Activated T-cell treated with anti-CD3 and anti-CD28 coated beads for 48 hours (primary cell): ENCODE measurements at regions not wholly inside any gene's neighbourhood (a gene's known extent, or its start where the extent isn't known, plus 50 kb on each side); places are given as distances from the start of the nearest gene placed in this dataset.
"Not testable (repeated sequence)": the region's sequence is repeated elsewhere in the genome, so short reads cannot be mapped to it uniquely, and the experiment has no call there.

Experiments
- DNase-seq: peaks from one replicate; pipeline ENCODE4 v3.0.0-alpha.2; 2020; ENCODE audit warnings: low read depth

DNA sequence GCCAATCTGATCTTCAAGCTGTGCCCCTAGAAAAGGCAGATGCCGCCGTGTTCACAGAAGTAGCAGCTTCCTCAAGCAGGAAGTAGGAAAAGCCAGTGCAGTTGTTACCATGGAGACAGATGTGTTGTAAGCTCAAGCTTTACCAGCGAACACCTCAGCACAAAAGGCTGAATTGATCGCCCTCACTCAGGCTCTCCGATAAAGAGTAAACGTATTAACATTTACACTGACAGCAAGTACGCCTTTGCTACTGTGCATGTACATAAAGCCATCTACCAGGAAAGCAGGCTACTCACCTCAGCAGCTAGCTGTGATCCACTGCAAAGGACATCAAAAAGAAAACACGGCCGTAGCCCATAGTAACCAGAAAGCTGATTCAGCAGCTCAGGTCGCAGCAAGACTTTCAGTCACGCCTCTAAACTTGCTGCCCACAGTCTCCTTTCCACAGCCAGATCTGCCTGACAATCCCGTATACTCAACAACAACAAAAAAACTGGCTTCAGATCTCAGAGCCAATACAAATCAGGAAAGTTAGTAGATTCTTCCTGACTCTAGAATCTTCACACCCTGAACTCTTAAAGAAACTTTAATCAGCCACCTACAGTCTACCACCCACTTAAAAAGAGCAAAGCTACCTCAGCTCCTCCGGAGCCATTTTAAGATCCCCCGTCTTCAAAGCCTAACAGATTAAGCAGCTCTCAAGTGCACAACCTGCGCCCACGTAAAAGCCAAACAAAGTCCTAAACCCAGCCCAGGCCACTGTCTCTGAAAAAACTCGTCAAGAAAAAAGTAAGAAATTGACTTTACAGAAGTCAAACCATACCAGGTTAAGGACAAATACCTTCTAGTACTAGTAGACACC is 160.0 kb downstream of the DEFB131A start:
- peak; percentile 27 for DNase-seq

DNA sequence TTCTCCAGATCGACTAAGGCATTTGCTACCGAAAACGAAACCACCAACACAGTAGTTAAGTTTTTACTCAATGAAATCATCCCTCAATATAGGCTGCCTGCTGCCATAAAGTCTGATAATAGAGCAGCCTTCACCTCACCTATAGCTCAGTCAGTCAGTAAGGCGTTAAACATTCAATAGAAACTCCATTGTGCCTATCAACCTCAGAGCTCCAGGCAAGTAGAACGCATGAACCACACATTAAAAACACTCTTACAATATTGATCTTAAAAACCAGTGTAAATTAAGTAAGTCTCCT is 160.6 kb downstream of the DEFB131A start:
- DNase-seq, result not testable (repeated sequence)

DNA sequence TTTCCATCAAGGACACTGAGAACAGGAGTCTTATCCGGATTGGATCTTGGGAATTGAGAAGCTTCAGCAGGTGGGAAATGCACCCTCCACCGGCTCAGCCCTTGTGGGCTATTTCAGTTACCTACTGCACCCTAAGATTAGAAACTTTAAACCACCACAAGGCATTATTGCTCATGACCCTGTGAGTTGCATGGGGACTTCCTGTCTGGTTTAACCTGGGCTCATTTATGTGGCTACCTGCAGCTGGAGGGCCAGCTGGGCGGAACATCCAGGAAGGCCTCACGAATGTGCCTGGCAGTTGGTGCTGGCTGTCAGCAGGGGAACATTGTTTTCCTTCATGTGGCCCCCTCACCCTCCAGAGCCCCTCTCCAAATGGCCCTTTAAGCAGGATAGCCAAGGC is 164.1 kb downstream of the DEFB131A start:
- DNase-seq, result no peak

DNA sequence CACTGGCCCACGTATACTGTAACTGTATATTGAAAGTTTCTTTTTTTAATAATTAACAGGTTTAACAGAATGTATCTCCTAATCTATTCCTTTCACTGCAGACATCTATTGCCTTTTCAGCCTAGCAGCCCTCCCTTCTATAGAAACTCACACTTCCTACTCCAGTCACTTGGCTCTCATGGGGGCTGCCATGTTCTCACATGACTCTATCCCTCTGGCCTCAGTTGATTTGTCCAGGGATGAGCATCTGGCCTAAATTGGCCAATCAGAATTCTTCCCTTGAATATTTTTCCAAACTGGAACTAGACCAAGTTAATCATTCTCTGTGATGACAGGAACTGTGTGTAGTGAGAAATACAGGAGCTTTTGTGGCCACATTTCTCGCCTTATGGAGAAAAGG is 166.1 kb downstream of the DEFB131A start:
- not testable (repeated sequence) for DNase-seq

DNA sequence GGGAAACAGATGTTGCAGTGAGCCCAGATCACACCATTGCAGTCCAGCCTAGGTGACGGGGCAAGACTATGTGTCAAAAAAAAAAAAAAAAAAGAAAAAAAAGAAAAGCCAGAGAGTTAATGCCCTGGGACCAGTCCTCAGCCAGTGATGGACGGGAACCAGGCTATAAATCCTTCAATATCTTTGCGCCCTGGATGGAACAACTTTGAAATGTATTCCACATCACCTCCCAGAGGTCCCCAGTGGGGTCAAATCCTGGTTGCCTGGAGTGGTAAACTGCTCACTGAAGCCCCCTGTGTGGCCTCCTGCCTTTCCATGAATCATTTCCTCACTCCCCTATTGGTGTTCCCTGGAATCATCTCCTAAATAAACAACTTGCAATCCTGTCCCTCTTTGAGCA is 166.9 kb downstream of the DEFB131A start:
- DNase-seq, result no peak

DNA sequence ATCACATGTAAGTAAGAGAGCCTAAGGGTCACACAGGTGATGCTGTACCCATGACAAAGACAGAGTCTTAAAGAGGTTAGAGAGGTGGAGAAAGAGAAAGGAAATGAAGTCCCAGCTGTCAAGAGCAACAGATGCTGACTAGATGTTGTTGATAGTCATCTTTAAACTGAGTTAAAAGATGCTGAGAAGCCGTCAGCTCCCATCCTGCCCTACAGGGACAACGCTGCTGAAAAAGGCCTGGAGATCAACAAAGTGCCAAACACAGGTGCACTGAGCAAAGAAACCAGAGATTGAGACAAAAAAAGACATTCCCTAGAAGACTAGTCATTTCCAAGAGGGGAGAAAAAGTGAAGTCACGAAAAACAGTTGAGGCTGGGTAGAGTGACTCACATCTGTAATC is 145.0 kb upstream of the DRD5 start:
- DNase-seq, result not testable (repeated sequence)

DNA sequence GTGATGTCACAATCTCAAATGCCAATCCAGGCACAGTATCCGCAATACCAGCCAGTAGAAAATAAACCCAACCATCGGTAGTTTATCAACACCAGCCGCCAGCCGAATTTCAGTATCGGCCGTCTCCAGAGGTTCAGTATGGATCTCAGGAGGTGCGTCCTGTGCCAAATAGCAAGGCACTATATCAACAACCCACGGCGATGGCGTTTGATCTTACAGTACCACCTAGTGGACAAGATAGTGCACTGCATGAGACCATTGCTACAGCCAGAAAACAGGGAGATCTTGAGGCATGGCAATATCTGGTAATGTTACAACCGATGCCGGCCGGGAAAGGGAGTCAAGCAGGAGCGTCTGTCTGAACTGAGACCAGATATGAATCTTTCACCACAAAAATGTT is 121.8 kb upstream of the DRD5 start:
- DNase-seq, result peak; percentile 1

DNA sequence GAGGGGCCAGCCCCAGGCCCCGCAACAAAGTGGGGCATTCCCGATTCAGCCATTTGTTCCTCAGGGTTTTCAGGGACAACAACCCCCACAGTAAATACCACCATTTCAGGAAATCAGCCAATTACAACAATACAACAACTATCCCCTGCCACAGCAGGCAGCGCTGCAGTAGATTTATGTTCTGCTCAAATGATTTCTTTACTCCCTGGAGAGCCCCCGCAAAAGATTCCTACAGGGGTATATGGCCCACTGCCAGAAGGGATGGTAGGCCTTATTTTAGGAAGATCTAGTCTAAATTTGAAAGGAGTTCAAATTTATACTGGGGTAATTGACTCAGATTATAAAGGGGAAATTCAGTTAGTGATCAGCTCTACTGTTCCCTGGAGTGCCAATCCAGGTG is 120.5 kb upstream of the DRD5 start:
- DNase-seq, result not testable (repeated sequence)

DNA sequence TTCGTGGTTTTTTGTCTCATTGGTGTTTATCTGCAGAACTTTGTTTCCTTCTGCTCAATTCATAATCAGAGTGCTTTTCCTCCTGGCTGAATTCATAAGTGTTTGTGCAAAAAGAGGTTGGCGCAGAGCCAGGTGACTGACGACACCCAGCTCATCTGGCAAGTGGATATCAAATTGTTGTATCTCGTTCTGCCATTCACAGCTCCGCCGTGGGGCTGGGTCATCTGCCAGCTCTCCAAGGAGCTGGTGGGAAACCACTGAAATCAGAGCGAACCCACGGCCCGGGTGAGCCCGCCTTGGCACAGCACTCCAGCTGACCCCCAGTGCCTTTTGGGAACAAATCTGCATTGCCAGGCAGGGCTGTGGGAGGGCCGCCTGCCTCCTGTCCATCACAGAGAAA is 110.7 kb upstream of the DRD5 start:
- not testable (repeated sequence) for DNase-seq

DNA sequence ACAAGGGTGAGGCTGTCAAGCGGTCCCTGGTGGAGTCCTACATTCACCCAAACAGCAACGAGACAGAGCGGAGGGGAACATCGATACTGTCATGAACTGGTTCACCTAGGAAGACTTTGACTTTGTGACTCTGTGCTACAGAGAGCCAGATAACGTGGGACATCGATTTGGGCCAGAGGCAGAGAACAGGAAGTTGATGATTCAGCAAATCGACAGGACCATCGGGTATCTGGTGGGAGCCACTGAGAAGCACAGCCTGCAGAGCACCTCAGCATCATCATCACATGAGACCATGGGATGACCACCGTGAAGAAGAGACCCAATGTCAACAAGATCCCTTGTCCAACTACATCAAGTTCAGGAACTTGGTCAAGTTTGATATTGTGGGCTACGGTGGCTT is 104.1 kb upstream of the DRD5 start:
- DNase-seq, result not testable (repeated sequence)

DNA sequence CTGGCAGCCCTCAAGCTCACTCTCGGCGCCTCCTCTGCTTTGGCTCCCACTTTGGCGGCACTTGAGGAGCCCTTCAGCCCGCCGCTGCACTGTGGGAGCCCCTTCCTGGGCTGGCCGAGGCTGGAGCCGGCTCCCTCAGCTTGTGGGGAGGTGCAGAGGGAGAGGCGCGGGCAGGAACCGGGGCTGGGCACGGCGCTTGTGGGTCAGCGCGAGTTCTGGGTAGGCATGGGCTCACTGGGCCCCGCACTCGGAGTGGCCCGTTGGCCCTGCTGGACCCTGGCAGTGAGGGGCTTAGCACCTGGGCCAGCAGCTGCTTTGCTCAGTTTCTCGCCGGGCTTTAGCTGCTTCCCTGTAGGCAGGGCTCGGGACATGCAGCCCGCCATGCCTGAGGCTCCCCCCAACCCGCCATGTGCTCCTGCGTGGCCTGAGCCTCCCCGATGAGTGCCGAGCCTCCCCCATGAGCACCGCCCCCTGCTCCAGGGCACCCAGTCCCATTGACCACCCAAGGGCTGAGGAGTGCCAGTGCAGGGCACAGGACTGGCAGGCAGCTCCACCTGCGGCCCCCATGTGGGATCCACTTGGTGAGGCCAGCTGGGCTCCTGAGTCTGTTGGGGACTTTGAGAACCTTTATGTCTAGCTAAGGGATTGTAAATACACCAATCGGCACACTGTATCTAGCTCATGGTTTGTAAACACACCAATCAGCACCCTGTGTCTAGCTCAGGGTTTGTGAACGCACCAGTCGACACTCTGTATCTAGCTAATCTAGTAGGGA is 101.5 kb upstream of the DRD5 start:
- no peak for DNase-seq

DNA sequence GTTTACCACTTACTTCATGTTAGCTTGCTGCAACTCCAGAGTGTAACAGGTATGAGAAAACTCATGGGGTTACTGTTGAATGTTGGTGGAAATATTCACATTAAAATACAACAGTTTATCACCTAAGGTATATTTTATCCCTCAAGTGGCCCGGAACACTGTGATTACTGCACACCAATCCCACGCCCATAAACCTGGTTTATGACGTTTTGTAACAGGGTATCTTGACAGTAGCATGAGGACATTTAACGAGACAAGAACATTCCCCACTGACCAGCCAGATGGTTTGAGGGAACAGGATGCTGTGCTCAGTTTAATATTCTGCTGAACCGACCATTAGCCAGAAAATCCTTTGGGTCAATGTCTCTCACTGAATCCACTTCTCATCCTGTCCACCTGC is 98.3 kb upstream of the DRD5 start:
- not testable (repeated sequence) for DNase-seq

DNA sequence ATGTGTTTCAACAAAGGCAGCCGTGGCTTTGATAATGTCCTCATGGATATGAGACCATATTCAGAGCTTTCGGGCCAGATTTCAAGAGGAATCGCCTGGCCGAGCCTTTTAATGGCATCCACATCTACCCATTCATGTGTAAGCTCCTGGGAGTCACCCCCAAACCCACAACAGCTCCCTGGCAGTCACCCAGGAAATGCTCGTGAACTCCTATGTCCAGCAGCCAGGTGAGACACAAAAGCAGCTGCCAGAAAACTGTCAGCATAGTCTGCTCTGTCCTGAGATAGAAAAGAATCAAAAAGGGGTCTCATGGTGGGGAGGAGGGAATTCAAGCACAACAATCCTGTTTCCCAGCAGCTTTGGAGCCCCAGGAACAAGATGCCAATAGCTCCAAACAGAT is 96.4 kb upstream of the DRD5 start:
- DNase-seq, result not testable (repeated sequence)

DNA sequence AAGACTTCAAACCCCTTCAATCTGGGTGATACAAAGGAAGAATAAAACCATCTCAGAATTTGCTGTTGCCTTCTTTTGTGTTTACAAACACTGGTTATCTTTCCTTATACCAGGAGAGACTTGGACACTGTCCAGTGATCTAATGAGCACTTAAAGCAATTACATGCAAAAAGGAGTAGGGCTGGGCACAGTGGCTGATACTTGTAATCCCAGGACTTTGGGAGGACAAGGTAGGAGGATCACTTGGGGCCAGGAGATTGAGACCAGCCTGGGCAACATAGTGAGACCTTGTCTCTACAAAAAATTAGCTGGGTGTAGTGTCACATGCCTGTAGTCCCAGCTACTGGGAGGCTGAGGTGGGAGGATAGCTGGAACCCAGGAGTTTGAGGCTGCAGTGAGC is 95.7 kb upstream of the DRD5 start:
- DNase-seq, result no peak

DNA sequence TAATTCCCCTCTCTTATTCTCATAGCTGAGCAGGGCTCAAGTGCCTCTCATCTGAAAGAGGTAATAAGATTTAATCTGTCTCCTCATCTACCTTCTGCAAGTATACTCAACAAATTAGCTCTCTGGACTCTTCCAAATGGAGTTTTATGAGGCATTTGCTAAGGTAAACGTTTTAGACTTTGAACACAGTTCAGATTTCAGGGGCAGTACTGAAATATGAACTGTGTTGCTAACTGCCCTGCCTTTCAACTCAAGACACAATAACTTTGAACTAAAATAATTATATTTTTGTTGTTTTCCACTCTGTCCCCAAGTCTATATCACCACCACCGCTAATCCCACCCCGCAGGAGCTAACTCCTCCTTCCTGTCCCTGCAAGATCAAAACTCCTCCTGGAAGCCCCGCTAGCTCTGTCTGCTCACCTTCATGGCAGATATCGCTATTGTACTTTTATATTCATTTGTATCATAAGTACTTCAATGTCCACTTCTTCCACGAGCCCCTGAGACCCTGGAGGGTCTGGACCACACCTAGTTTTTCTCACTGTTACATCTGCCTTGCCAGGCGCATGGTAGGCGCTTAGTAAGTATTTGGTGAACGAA is 90.7 kb upstream of the DRD5 start:
- not testable (repeated sequence) for DNase-seq

DNA sequence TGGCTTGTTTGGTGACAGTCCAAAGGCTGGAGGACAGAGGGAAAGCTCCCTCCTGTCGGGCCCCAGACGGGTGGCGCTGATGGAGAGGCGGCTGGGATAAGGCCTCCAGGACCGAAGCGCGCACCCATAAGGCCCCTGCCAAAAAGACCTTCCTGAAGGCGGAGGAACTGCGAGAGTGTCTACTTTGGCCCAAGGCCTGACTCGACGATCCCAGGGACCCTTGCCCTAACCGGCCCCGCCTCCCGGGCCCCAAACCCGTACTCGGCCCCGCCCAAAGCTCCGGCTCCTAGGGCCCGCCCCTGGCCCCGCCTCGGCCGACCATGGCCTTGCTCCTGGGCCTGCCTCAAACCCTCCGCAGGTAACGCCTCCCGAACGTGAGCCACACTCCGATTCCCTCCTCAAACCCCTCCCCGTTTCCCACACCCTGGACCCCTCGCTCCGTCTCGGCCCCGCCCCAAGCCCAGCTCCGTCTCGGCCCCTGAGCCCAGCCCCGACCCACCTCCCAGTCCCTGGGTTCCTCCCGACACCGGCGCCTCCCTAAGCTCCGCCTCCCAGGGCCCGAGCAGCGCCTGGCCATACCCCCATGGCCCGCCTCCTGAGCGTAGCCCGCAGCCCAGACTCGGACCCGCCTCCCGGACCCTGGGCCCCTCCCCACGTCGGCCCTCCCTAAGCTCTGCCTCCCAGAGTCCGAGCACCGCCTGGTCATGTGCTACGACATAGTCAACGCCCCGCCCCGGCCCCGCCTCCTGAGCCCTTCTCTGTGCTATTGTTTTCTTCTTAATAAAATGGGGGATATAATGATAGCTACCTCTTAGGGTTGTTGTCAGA is 90.0 kb upstream of the DRD5 start:
- DNase-seq, result peak; percentile 91

DNA sequence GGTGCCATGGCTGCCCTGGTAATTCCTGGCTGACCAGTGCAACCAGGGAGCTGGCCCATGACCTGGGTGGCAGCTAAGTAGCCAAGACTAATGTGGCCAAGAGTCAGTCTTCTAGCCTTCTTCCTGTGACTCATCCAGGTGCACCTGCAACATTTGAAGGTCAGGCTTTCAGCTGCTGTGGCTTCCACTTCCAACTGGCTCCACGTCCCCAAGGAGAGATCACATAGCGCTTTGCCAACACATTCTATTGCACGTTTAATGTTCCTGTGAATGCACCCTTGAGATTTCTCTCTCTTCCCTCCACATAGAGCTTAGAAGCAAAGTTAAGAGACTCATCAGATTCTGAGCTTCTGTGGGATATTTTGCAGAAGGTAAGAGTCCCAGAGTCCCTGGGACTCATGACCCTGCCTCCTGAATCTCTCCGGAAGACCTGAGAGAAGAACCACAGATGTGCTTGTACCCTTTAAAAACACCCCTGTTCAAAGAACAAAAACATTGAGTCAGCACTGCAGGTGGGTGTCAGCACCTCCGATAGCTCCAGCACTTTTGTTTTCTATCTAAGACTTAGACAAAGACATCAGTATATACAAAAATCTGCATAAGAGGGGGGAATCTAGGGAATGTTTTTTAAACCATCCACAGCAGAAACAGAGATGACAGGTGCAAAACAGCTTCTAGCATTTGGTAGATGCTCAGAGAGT is 88.5 kb upstream of the DRD5 start:
- DNase-seq, result not testable (repeated sequence)

DNA sequence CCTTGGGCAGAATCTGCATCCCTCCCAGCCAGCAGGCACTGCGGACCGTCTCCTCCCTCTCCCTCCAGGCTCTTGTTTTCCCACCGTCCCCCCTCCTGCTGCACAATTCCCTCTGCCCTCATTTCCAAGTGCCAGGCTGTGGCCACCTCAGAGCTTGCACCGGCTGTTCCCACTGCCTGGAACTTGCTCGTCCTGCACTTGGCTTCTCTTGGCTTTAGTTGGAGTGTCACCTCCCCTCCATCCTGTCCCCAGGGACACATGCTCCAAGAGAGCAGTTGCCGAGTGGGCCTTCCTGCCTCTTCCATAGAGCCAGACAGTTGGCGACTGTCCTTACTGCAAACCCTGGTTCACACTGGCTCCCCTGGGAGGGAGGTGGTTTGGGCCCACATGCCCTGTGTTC is 87.0 kb upstream of the DRD5 start:
- not testable (repeated sequence) for DNase-seq

DNA sequence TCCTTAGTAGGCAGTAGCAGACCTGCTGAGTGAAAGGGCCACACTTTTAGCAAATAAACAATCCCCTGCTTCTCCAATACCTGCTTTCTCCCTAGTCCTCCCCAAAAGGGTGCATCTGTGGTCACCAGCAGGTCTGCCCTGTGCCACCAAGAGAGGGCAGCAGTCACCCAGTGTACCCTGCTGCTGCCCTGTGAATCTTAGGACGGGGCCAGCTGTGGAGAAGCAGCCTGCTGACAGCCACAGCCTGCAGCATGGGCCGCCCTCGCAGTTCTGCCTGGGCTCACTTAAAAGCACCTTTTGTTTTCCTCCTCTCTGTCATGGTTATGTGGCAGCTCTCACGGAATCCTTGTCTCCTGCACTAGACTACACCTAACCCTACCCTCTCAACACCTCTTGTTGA is 85.4 kb upstream of the DRD5 start:
- peak; percentile 7 for DNase-seq

DNA sequence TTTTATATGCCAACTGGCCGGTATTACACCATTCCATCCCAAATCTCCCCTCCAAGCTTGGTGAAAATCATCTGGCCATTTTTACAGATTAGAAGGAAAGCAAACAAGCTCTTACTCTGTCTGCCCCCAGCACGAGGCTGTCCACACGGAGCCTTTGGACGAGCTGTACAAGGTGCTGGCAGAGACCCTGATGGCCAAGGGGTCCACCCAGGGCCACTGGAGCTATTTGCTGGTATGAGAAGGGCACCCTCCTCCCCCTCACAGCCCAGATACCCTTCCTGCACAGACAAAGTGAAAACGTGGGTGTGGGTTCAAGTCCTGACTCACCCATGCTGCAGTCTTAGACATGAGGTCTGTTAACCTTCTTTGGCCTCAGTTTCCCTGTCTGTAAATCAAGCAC is 84.9 kb upstream of the DRD5 start:
- DNase-seq, result not testable (repeated sequence)

DNA sequence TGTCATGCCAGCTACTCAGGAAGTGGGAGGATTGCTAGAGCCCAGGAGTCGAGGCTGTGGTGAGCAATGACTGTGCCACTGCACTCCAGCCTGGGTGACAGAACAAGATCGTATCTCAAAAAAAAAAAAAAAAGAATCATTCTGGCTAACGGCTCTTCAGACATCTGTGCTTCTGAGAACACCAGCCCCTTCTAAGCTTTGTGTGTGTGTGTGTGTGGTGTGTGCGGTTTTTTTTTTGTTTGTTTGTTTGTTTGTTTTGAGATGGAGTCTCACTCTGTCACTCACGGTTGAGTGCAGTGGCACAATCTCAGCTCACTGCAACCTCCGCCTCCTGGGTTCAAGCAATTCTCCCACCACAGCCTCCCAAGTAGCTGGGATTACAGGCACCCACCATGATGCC is 79.4 kb upstream of the DRD5 start:
- not testable (repeated sequence) for DNase-seq

DNA sequence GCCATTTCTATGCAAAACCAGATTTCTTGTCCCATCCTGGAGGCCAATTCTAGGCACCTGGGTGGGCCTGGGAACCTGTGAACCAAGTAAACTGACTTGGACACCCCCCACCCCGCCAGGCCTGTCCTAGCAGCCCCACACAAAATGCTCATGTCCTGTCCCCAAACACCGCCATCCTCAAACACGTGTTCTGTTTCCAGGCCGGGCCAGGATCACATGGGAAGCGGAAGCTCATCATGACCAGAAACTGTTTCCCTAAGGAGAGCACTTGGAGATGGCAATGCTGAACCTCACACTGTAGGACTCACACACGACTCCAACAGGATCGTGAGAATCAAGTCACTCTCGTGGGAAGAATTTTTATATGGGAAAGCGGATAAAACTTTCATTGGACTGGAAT is 78.7 kb upstream of the DRD5 start:
- DNase-seq, result not testable (repeated sequence)
